ENCODE measurements at regions not wholly inside any gene's neighbourhood (a gene's known extent, or its start where the extent isn't known, plus 50 kb on each side); places are given as distances from the start of the nearest gene placed in this dataset.

- WGBS, 2 donors, result 68 to 75% methylated on average over 1 of the region's 1 CpG
- no peak for DNase-seq
- intact Hi-C loops (cut with DNase I), result no loop called here
Observed at GRCh38 chr4:38344929-38345328, 319.1 kb upstream of the KLF3 start.

GRCh38 chr4:38347251-38347650, 316.7 kb upstream of the KLF3 start:
- Histone ChIP-seq H3K4me1 (no peaks in the 10 kb centered on the region), H3K27ac (no peak overlapping the region), H3K36me3 (no peaks in the 10 kb centered on the region), H3K4me3 (replicated peaks in 1 of 3) (no peak overlapping the region), H3K9me3 (no peaks in the 10 kb centered on the region), H3K27me3 (no peaks in the 10 kb centered on the region)
- intact Hi-C loops (cut with DNase I), result no loop called here
- TF ChIP-seq, protein P1, sequence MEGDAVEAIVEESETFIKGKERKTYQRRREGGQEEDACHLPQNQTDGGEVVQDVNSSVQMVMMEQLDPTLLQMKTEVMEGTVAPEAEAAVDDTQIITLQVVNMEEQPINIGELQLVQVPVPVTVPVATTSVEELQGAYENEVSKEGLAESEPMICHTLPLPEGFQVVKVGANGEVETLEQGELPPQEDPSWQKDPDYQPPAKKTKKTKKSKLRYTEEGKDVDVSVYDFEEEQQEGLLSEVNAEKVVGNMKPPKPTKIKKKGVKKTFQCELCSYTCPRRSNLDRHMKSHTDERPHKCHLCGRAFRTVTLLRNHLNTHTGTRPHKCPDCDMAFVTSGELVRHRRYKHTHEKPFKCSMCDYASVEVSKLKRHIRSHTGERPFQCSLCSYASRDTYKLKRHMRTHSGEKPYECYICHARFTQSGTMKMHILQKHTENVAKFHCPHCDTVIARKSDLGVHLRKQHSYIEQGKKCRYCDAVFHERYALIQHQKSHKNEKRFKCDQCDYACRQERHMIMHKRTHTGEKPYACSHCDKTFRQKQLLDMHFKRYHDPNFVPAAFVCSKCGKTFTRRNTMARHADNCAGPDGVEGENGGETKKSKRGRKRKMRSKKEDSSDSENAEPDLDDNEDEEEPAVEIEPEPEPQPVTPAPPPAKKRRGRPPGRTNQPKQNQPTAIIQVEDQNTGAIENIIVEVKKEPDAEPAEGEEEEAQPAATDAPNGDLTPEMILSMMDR (IDR thresholded peaks at IDR 0.05), result no peak
- TF ChIP-seq POLR2A (IDR thresholded peaks at IDR 0.05), result no peak
- 86 to 92% methylated on average over 3 of the region's 3 CpGs for WGBS, 2 donors
- DNase-seq, result no peak

More at GRCh38 chr4:38344929-38345328, 319.1 kb upstream of the KLF3 start:
- H3K4me1 ChIP-seq, result no peaks in the 10 kb centered on the region
- H3K4me3 ChIP-seq (replicated peaks in 1 of 3), result no peak overlapping the region
- no peaks in the 10 kb centered on the region for H3K36me3 ChIP-seq
- H3K27me3 ChIP-seq, result no peaks in the 10 kb centered on the region
- TF ChIP-seq POLR2A (IDR thresholded peaks at IDR 0.05), result no peak
- TF ChIP-seq, protein P1 (IDR thresholded peaks at IDR 0.05), result no peak
- H3K9me3 ChIP-seq, result no peaks in the 10 kb centered on the region
- H3K27ac ChIP-seq, result no peak overlapping the region

DNA sequence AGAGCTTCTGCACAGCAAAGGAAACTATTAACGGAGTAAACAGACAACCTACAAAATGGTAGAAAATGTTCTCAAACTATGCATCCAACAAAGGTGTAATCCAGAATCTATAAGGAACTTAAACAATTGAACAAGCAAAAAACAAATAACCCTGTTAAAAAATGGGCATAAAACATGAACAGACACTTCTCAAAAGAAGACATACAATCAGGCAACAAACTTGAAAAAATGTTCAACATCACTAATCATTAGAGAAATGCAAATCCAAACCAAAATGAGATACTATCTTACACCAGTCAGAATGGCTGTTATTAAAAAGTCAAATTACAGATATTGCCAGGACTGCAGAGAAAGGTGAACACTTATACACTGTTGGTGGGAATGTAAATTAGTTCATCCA, 309.6 kb upstream of the KLF3 start:
- Histone ChIP-seq H3K4me3 (replicated peaks in 1 of 3) (no peak overlapping the region), H3K36me3 (no peaks in the 10 kb centered on the region), H3K4me1 (no peaks in the 10 kb centered on the region), H3K9me3 (no peaks in the 10 kb centered on the region), H3K27ac (no peak overlapping the region), H3K27me3 (no peaks in the 10 kb centered on the region)
- TF ChIP-seq, protein P1 (IDR thresholded peaks at IDR 0.05), result no peak
- TF ChIP-seq POLR2A (IDR thresholded peaks at IDR 0.05), result no peak
- intact Hi-C loops (cut with DNase I), result no loop called here
- 98 to 100% methylated on average over 1 of the region's 1 CpG for WGBS, 2 donors
- no peak for DNase-seq

GRCh38 chr4:38354872-38355271, 309.1 kb upstream of the KLF3 start:
- TF ChIP-seq, protein P1 (IDR thresholded peaks at IDR 0.05), result no peak
- TF ChIP-seq POLR2A (IDR thresholded peaks at IDR 0.05), result no peak
- DNase-seq, result no peak
- Histone ChIP-seq H3K9me3 (no peaks in the 10 kb centered on the region), H3K4me3 (replicated peaks in 1 of 3) (no peak overlapping the region), H3K27me3 (no peaks in the 10 kb centered on the region), H3K4me1 (no peaks in the 10 kb centered on the region), H3K27ac (no peak overlapping the region), H3K36me3 (no peaks in the 10 kb centered on the region)
- intact Hi-C loops (cut with DNase I), result no loop called here
- 88 to 95% methylated on average over 5 of the region's 5 CpGs for whole genome bisulfite sequencing, 2 donors

DNA sequence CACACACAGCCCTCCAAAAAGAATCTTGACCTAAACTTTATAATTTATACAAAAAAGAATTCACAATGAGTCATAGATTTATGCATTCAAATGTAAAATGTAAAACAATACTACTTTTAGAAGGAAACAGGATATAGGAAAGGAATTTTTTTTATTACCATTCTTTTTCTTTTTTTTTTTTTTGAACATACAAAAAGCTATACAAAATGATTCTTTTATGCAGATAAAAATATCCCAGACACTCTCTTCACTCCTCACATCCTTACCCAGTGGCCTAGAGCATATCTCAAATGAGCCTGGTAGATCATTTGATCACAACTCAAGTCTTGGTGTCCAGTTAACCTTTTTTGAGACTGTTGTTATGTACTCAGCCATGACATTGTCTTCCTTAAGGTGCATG, 307.3 kb upstream of the KLF3 start:
- H3K4me1 ChIP-seq, result no peaks in the 10 kb centered on the region
- H3K27me3 ChIP-seq, result no peaks in the 10 kb centered on the region
- no peak for DNase-seq
- intact Hi-C loops (cut with DNase I), result loop anchor here (2.0 kb wide), 1 partner anchor 26 kb away; no protein-coding TSS in a partner anchor
- TF ChIP-seq, protein P1 (IDR thresholded peaks at IDR 0.05), result no peak
- TF ChIP-seq POLR2A (IDR thresholded peaks at IDR 0.05), result no peak
- H3K36me3 ChIP-seq, result no peaks in the 10 kb centered on the region
- no peaks in the 10 kb centered on the region for H3K9me3 ChIP-seq
- H3K4me3 ChIP-seq (replicated peaks in 1 of 3), result no peak overlapping the region
- no peak overlapping the region for H3K27ac ChIP-seq
